HL-60 (cell line): ENCODE measurements at regions not wholly inside any gene's neighbourhood (a gene's known extent, or its start where the extent isn't known, plus 50 kb on each side); places are given as distances from the start of the nearest gene placed in this dataset.

Source experiments
- DNase-seq, 2 experiments: peaks; one replicate each; pipeline ENCODE4 v3.0.0-alpha.2; 2010 to 2020; ENCODE audit warnings: low read depth in 1 of 2, low spot score in 1 of 2
- H3K27ac ChIP-seq: fragments of 250-450 bp; sonication (Bioruptor Pico); replicated peaks from 2 replicates; pipeline ENCODE4 v1.5.1; 2020; ENCODE audit warnings: mild to moderate bottlenecking, moderate library complexity
- H3K27me3 ChIP-seq: fragments of 250-450 bp; sonication (Bioruptor Pico); 2 replicates; pipeline ENCODE4 v1.5.1; 2021; ENCODE audit warnings: mild to moderate bottlenecking, moderate library complexity; ENCODE audit not compliant: insufficient read depth, poor library complexity, severe bottlenecking
- H3K4me3 ChIP-seq: replicated peaks from 2 replicates; pipeline ENCODE4 v1.5.1; 2011; ENCODE audit warnings: mild to moderate bottlenecking, control low read depth, low read length; ENCODE audit not compliant: insufficient read depth
- GABPA ChIP-seq: IDR thresholded peaks from 2 replicates; pipeline ENCODE4 v1.6.1; 2012; ENCODE audit warnings: low read depth
- POLR2AphosphoS5 ChIP-seq: IDR thresholded peaks from 2 replicates; pipeline ENCODE4 v1.6.1; 2012; ENCODE audit warnings: low read depth
- SPI1 ChIP-seq: IDR thresholded peaks from 2 replicates; pipeline ENCODE4 v1.6.1; 2012; ENCODE audit warnings: low read depth, mild to moderate bottlenecking, borderline replicate concordance
- TF ChIP-seq, protein P1 (sequence below): IDR thresholded peaks from one replicate; pipeline ENCODE4 v1.5.1; 2011; ENCODE audit warnings: low read length, control low read depth, inconsistent platforms; ENCODE audit not compliant: insufficient read depth
- TF ChIP-seq, protein P2 (sequence below): IDR thresholded peaks from 2 replicates; pipeline ENCODE4 v1.6.1; 2012; ENCODE audit warnings: low read depth; ENCODE audit not compliant: insufficient replicate concordance

DNA sequence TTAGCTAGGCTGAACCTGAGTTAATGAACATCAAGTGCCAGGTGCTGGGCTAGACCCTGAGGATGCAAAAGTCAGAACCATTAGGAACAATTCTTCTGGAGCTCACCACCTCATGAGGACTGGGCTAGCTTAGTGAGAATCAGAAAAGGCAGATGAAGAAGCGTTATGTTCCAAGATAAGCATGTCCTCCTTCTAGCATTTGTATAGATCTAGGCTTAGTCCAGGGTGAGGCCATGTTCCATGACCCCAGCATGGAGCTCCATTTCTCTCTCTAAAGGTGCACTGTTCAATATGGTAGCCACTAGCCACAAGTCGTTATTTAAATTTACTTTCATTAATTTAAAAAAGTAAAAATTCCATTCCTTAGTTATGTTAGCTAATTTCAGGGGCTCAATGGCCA is 365.3 kb upstream of the CCL2 start:
- Histone ChIP-seq H3K27ac (no peak overlapping the region), H3K27me3 (peaks cover 3% of the 10 kb centered on the region), H3K4me3 (no peak overlapping the region)
- no peak for DNase-seq
- no peak for TF ChIP-seq POLR2AphosphoS5
- TF ChIP-seq, protein P1, sequence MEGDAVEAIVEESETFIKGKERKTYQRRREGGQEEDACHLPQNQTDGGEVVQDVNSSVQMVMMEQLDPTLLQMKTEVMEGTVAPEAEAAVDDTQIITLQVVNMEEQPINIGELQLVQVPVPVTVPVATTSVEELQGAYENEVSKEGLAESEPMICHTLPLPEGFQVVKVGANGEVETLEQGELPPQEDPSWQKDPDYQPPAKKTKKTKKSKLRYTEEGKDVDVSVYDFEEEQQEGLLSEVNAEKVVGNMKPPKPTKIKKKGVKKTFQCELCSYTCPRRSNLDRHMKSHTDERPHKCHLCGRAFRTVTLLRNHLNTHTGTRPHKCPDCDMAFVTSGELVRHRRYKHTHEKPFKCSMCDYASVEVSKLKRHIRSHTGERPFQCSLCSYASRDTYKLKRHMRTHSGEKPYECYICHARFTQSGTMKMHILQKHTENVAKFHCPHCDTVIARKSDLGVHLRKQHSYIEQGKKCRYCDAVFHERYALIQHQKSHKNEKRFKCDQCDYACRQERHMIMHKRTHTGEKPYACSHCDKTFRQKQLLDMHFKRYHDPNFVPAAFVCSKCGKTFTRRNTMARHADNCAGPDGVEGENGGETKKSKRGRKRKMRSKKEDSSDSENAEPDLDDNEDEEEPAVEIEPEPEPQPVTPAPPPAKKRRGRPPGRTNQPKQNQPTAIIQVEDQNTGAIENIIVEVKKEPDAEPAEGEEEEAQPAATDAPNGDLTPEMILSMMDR, result no peak
- no peak for TF ChIP-seq SPI1
- TF ChIP-seq GABPA, result no peak
- TF ChIP-seq, protein P2, sequence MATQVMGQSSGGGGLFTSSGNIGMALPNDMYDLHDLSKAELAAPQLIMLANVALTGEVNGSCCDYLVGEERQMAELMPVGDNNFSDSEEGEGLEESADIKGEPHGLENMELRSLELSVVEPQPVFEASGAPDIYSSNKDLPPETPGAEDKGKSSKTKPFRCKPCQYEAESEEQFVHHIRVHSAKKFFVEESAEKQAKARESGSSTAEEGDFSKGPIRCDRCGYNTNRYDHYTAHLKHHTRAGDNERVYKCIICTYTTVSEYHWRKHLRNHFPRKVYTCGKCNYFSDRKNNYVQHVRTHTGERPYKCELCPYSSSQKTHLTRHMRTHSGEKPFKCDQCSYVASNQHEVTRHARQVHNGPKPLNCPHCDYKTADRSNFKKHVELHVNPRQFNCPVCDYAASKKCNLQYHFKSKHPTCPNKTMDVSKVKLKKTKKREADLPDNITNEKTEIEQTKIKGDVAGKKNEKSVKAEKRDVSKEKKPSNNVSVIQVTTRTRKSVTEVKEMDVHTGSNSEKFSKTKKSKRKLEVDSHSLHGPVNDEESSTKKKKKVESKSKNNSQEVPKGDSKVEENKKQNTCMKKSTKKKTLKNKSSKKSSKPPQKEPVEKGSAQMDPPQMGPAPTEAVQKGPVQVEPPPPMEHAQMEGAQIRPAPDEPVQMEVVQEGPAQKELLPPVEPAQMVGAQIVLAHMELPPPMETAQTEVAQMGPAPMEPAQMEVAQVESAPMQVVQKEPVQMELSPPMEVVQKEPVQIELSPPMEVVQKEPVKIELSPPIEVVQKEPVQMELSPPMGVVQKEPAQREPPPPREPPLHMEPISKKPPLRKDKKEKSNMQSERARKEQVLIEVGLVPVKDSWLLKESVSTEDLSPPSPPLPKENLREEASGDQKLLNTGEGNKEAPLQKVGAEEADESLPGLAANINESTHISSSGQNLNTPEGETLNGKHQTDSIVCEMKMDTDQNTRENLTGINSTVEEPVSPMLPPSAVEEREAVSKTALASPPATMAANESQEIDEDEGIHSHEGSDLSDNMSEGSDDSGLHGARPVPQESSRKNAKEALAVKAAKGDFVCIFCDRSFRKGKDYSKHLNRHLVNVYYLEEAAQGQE, result no peak

DNA sequence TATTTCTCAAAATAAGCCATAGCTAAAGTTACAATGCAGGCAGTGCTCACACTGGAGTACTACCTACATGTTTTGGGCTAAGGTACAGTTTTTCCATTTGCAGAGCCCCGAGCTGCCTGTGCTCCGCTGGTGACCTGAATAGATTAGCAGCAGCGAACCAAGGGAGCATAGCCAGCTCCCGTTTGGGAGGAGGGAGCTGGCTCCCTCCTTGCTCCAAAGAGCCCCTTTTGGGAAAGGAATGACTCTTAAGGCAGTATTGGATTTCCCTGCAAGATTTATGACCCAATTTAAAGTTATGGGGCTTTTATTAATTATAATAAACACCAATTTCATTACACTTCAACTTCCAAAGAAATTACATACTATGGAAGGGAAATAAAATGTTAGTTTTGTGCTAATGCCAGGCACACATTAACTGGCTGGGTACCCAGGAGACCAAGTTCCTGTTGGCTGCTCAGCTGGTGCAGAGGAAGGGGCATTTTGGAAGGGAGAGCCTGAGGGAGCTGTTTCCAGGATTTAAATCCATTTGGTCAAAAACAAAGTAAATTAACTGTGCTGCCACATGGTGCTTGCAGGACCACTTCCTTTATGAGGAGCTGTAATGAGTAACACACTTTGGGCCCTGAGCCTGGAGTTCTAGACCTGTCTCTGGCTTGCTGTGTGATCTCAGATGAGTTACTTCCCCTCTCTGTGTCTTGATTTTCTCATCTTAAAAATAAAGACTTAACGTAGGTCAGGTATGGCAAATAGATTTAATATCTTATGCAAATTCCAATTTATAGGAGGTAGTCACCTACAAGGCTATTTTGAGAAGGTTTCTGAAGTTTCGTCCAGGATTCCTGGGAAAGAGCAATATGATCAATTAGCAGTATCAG is 362.1 kb upstream of the CCL2 start:
- Histone ChIP-seq H3K4me3 (no peak overlapping the region), H3K27me3 (peaks cover 3% of the 10 kb centered on the region), H3K27ac (no peak overlapping the region)
- no peak for DNase-seq
- TF ChIP-seq, protein P1, result no peak
- no peak for TF ChIP-seq POLR2AphosphoS5
- TF ChIP-seq SPI1, result no peak
- TF ChIP-seq, protein P2, result no peak
- TF ChIP-seq GABPA, result no peak

DNA sequence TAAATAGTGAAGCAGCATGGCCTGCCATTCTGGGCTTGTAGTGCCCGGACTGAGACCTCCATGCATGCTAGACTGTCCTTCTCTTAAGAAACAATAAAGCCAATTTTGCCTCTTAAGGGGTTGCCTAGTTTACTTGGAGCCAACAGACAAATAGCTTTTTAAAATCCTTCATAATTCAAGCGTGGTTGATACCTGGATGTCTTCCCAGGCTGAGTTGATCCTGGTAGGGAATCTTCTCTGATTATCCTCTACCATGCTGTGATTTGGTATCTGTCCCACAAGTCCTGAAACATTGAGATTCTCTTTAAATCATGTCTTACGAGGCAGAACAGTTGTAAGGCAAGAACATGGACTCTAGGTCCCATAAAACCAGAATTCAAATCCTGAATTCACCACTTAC is 359.6 kb upstream of the CCL2 start:
- no peak overlapping the region for H3K27ac ChIP-seq
- peaks cover 6% of the 10 kb centered on the region for H3K27me3 ChIP-seq
- TF ChIP-seq, protein P1, result no peak
- TF ChIP-seq, protein P2, result no peak
- TF ChIP-seq SPI1, result no peak
- TF ChIP-seq POLR2AphosphoS5, result no peak
- H3K4me3 ChIP-seq, result no peak overlapping the region
- DNase-seq, result no peak
